Keratinocyte (primary cell): ENCODE measurements at regions not wholly inside any gene's neighbourhood (a gene's known extent, or its start where the extent isn't known, plus 50 kb on each side); places are given as distances from the start of the nearest gene placed in this dataset.

Experiments used
- DNase-seq: peaks from one replicate; pipeline ENCODE4 v3.0.0-alpha.2; 2011; ENCODE audit warnings: low read depth, missing footprints, low spot score
- FAIRE-seq: peaks from 2 replicates; lab custom pipeline; 2011; peaks lifted over from hg19 to GRCh38; lab: Jason Lieb, UNC
- H2AFZ ChIP-seq: 2 replicates; pipeline ENCODE4 v1.6.0; 2012; ENCODE audit warnings: low read length, control low read depth, inconsistent platforms; ENCODE audit not compliant: control insufficient read depth
- H3K27ac ChIP-seq: 2 replicates; pipeline ENCODE4 v1.5.1; 2011; ENCODE audit warnings: low read length; ENCODE audit not compliant: control insufficient read depth, insufficient read depth
- H3K27me3 ChIP-seq: 3 replicates; pipeline ENCODE4 v1.6.0; 2011; ENCODE audit warnings: low read length; ENCODE audit not compliant: control insufficient read depth, insufficient read depth; ENCODE audit errors: extremely low read depth
- H3K36me3 ChIP-seq, 2 experiments: 2 replicates in 1 of 2; 3 replicates in 1 of 2; pipeline ENCODE4 v1.5.1; 2011; ENCODE audit warnings: low read length in 2 of 2, mild to moderate bottlenecking in 1 of 2; ENCODE audit not compliant: control insufficient read depth in 2 of 2, insufficient read depth in 2 of 2; ENCODE audit errors: extremely low read depth in 1 of 2
- H3K4me1 ChIP-seq: 3 replicates; pipeline ENCODE4 v1.5.1; 2011; ENCODE audit warnings: low read length; ENCODE audit not compliant: control insufficient read depth, insufficient read depth; ENCODE audit errors: extremely low read depth
- H3K4me2 ChIP-seq: 3 replicates; pipeline ENCODE4 v1.6.0; 2011; ENCODE audit warnings: low read depth, low read length; ENCODE audit not compliant: control insufficient read depth, insufficient read depth; ENCODE audit errors: extremely low read depth
- H3K4me3 ChIP-seq, 3 experiments: fragments of 200-600 bp in 1 of 3; sonication (generic) in 1 of 3; 2 replicates in 2 of 3; 3 replicates in 1 of 3; pipeline ENCODE4 v1.5.1; 2011 to 2016; ENCODE audit warnings: low read length in 3 of 3, mild to moderate bottlenecking in 3 of 3, control low read depth in 2 of 3, inconsistent platforms in 1 of 3, low read depth in 1 of 3, mixed read lengths in 1 of 3, mixed run types in 1 of 3, moderate library complexity in 1 of 3; ENCODE audit not compliant: control insufficient read depth in 2 of 3, insufficient read depth in 2 of 3; ENCODE audit errors: extremely low read depth in 1 of 3
- H3K79me2 ChIP-seq: 2 replicates; pipeline ENCODE4 v1.6.0; 2012; ENCODE audit warnings: low read length; ENCODE audit not compliant: control insufficient read depth, insufficient read depth
- H3K9ac ChIP-seq: 3 replicates; pipeline ENCODE4 v1.6.0; 2011; ENCODE audit warnings: low read length; ENCODE audit not compliant: control insufficient read depth, insufficient read depth; ENCODE audit errors: extremely low read depth
- H3K9me1 ChIP-seq: 3 replicates; pipeline ENCODE4 v1.6.0; 2011; ENCODE audit warnings: low read length; ENCODE audit not compliant: control insufficient read depth, insufficient read depth; ENCODE audit errors: extremely low read depth
- H3K9me3 ChIP-seq: 2 replicates; pipeline ENCODE4 v1.5.1; 2012; ENCODE audit warnings: low read depth, low read length; ENCODE audit not compliant: control insufficient read depth
- H4K20me1 ChIP-seq: 3 replicates; pipeline ENCODE4 v1.6.0; 2011; ENCODE audit warnings: low read length; ENCODE audit not compliant: control insufficient read depth, insufficient read depth; ENCODE audit errors: extremely low read depth
- CTCF ChIP-seq, 3 experiments: IDR thresholded peaks in 1 of 3; conservative IDR thresholded peaks in 1 of 3; optimal IDR thresholded peaks in 1 of 3; 2 replicates in 2 of 3; 3 replicates in 1 of 3; pipeline versions ENCODE3 to v1.5.1; 2011; ENCODE audit warnings: low read length in 3 of 3, mild to moderate bottlenecking in 3 of 3, moderate library complexity in 2 of 3, control low read depth in 1 of 3, inconsistent platforms in 1 of 3; ENCODE audit not compliant: insufficient read depth in 2 of 3; ENCODE audit errors: extremely low read depth in 1 of 3
- EZH2 ChIP-seq: IDR thresholded peaks from one replicate; pipeline ENCODE4 v1.6.1; 2012; ENCODE audit warnings: inconsistent platforms, mild to moderate bottlenecking, low read length, moderate library complexity
- dilution Hi-C: fragments of 300-500 bp; cut with MboI; formaldehyde crosslinking; loops from one replicate; pipeline ENCODE4 v1.7.0; 2020; ENCODE audit warnings: low sequenced_read_pairs; ENCODE audit not compliant: extremely low pct_ligation_motif_present

- Histone ChIP-seq H3K4me2 (no peak overlapping the region), H3K9ac (no peak overlapping the region), H2AFZ (no peak overlapping the region), H3K4me3 (no peak overlapping the region), H4K20me1 (no peaks in the 10 kb centered on the region), H3K9me1 (no peaks in the 10 kb centered on the region), H3K9me3 (no peaks in the 10 kb centered on the region), H3K4me1 (no peaks in the 10 kb centered on the region), H3K79me2 (no peaks in the 10 kb centered on the region), H3K36me3 (no peaks in the 10 kb centered on the region), H3K27ac (no peak overlapping the region), H3K27me3 (peaks cover 21% of the 10 kb centered on the region)
- DNase-seq (no peak), FAIRE-seq (no peak)
- dilution Hi-C loops = no loop called here
- TF ChIP-seq EZH2 (no peak), CTCF (optimal IDR thresholded peaks at IDR 0.05 in 1 of 3, IDR thresholded peaks at IDR 0.05 in 1 of 3, conservative IDR thresholded peaks at IDR 0.05 in 1 of 3; ENCODE audit: extremely low read depth in 1 of 3, insufficient read depth in 2 of 3, low read length in 3 of 3) (no peak)
These were observed 87.3 kb upstream of the CSF3R start for GRCh38 chr1:36570006-36570405.

- dilution Hi-C loops = no loop called here
- Histone ChIP-seq H3K4me3 (no peak overlapping the region), H3K4me1 (no peaks in the 10 kb centered on the region), H3K4me2 (no peak overlapping the region), H4K20me1 (no peaks in the 10 kb centered on the region), H3K36me3 (no peaks in the 10 kb centered on the region), H3K9me3 (no peaks in the 10 kb centered on the region), H3K27ac (no peak overlapping the region), H2AFZ (no peak overlapping the region), H3K9me1 (no peaks in the 10 kb centered on the region), H3K79me2 (no peaks in the 10 kb centered on the region), H3K9ac (no peak overlapping the region), H3K27me3 (peaks cover 9% of the 10 kb centered on the region)
- DNase-seq (no peak), FAIRE-seq (no peak)
- TF ChIP-seq CTCF (optimal IDR thresholded peaks at IDR 0.05 in 1 of 3, IDR thresholded peaks at IDR 0.05 in 1 of 3, conservative IDR thresholded peaks at IDR 0.05 in 1 of 3; ENCODE audit: extremely low read depth in 1 of 3, insufficient read depth in 2 of 3, low read length in 3 of 3) (no peak), EZH2 (no peak)
These were observed 85.1 kb upstream of the CSF3R start for GRCh38 chr1:36567601-36568341.
